ENCODE measurements at regions not wholly inside any gene's neighbourhood (a gene's known extent, or its start where the extent isn't known, plus 50 kb on each side); places are given as distances from the start of the nearest gene placed in this dataset.

- Histone ChIP-seq H3K4me1 (replicated peaks in 1 of 2; ENCODE audit: control insufficient read depth in 2 of 2, insufficient read depth in 2 of 2, low read length in 2 of 2) (no peaks in the 10 kb centered on the region), H3K9me1 (ENCODE audit: control insufficient read depth, insufficient read depth, low read length) (no peaks in the 10 kb centered on the region), H3K9ac (ENCODE audit: insufficient read depth in 1 of 2, low read depth in 2 of 2, low read length in 2 of 2) (no peak overlapping the region), H3K4me2 (ENCODE audit: insufficient read depth, low read length) (no peak overlapping the region), H3K27me3 (ENCODE audit: control insufficient read depth in 2 of 2, insufficient read depth in 2 of 2, low read length in 2 of 2) (no peaks in the 10 kb centered on the region), H2AFZ (ENCODE audit: low read depth, low read length) (no peak overlapping the region), H3K79me2 (ENCODE audit: control insufficient read depth, insufficient read depth, low read length) (peaks cover 38% of the 10 kb centered on the region), H3K4me3 (no peak overlapping the region), H4K20me1 (replicated peaks; ENCODE audit: control insufficient read depth, insufficient read depth, low read length) (no peaks in the 10 kb centered on the region), H3K9me3 (replicated peaks; ENCODE audit: control insufficient read depth, insufficient read depth, low read depth, low read length) (no peaks in the 10 kb centered on the region), H3K27ac (ENCODE audit: extremely low read depth, low read depth, low read length) (no peak overlapping the region), H3K36me3 (ENCODE audit: control insufficient read depth, insufficient read depth, low read length) (no peaks in the 10 kb centered on the region)
- 33% methylated on average over 3 of the region's 3 CpGs for WGBS (ENCODE audit: insufficient coverage, low coverage, missing lambda C conversion rate)
- DNase-seq (ENCODE audit: extremely low read depth in 1 of 4, low spot score in 3 of 4) (no peak), ATAC-seq (no peak), FAIRE-seq (no peak)
- BruUV-seq (replicated peaks), result no TSS peak
- ChIA-PET CTCF (ENCODE audit: low intra/inter-chr PET ratio) (no interaction called here), POLR2A (no interaction called here)
- in situ Hi-C loops (cut with MboI), result no loop called here
- intact Hi-C loops (cut with micrococcal nuclease), result no loop called here
- no peak for TF ChIP-seq ZNF512 (tag; IDR thresholded peaks at IDR 0.05)
- no peak for TF ChIP-seq XRCC4 (IDR thresholded peaks at IDR 0.05; ENCODE audit: extremely low read depth, insufficient read depth, insufficient read length)
- no peak for TF ChIP-seq RREB1 (CRISPR knock-in tag; IDR thresholded peaks at IDR 0.05)
- no peak for TF ChIP-seq HMG20B (CRISPR knock-in tag; IDR thresholded peaks at IDR 0.05)
- no peak for TF ChIP-seq ZKSCAN3 (CRISPR knock-in tag; IDR thresholded peaks at IDR 0.05)
- TF ChIP-seq, protein P1, sequence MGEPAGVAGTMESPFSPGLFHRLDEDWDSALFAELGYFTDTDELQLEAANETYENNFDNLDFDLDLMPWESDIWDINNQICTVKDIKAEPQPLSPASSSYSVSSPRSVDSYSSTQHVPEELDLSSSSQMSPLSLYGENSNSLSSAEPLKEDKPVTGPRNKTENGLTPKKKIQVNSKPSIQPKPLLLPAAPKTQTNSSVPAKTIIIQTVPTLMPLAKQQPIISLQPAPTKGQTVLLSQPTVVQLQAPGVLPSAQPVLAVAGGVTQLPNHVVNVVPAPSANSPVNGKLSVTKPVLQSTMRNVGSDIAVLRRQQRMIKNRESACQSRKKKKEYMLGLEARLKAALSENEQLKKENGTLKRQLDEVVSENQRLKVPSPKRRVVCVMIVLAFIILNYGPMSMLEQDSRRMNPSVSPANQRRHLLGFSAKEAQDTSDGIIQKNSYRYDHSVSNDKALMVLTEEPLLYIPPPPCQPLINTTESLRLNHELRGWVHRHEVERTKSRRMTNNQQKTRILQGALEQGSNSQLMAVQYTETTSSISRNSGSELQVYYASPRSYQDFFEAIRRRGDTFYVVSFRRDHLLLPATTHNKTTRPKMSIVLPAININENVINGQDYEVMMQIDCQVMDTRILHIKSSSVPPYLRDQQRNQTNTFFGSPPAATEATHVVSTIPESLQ (CRISPR knock-in tag; IDR thresholded peaks at IDR 0.05), result no peak
- TF ChIP-seq ZNF316 (IDR thresholded peaks at IDR 0.05), result peak; percentile 85
- TF ChIP-seq RBM22 (IDR thresholded peaks at IDR 0.05; ENCODE audit: low read depth, low read length, poor library complexity, severe bottlenecking), result no peak
- TF ChIP-seq MAFG (tag; conservative IDR thresholded peaks at IDR 0.05), result 0 out of 2 replicates have a peak, but pooled peaks have one; percentile 36
- TF ChIP-seq SAP30 (IDR thresholded peaks at IDR 0.05; ENCODE audit: borderline replicate concordance, insufficient read depth, low read depth, low read length, poor library complexity, severe bottlenecking), result no peak
- no peak for TF ChIP-seq FOXJ3 (CRISPR knock-in tag; IDR thresholded peaks at IDR 0.05)
- no peak for TF ChIP-seq KDM1A (IDR thresholded peaks at IDR 0.05)
- no peak for TF ChIP-seq ARID1B (IDR thresholded peaks at IDR 0.05)
- TF ChIP-seq BCOR (IDR thresholded peaks at IDR 0.05), result no peak
- peak; percentile 47; the same call in 1 of the 2 replicates for TF ChIP-seq MAFK (IDR thresholded peaks at IDR 0.05; ENCODE audit: low read length)
- no peak for TF ChIP-seq SMARCA5 (IDR thresholded peaks at IDR 0.05)
- peak; percentile 51; the same call in 1 of the 2 replicates for TF ChIP-seq MAFF (IDR thresholded peaks at IDR 0.05; ENCODE audit: low read length)
Measured at GRCh38 chr5:101035425-101035824, 132.3 kb upstream of the ST8SIA4 start.

Measured in K562 (cell line).